T47D (cell line): ENCODE measurements at regions not wholly inside any gene's neighbourhood (a gene's known extent, or its start where the extent isn't known, plus 50 kb on each side); places are given as distances from the start of the nearest gene placed in this dataset.

Experiments
- DNase-seq, 2 experiments: peaks; one replicate each; pipeline versions ENCODE4 v3.0.0 to v3.0.0-alpha.2; 2011 to 2012; ENCODE audit warnings: low read depth in 1 of 2, low spot score in 1 of 2
- JUND ChIP-seq: IDR thresholded peaks from 2 replicates; pipeline ENCODE4 v1.6.1; 2012; ENCODE audit warnings: low read depth
- in situ Hi-C: cut with HindIII; loops from 2 replicates; pipeline ENCODE4 v1.10.0; 2016; ENCODE audit warnings: low sequenced_read_pairs, low pct_unique_long_range_greater_than_20kb

DNA sequence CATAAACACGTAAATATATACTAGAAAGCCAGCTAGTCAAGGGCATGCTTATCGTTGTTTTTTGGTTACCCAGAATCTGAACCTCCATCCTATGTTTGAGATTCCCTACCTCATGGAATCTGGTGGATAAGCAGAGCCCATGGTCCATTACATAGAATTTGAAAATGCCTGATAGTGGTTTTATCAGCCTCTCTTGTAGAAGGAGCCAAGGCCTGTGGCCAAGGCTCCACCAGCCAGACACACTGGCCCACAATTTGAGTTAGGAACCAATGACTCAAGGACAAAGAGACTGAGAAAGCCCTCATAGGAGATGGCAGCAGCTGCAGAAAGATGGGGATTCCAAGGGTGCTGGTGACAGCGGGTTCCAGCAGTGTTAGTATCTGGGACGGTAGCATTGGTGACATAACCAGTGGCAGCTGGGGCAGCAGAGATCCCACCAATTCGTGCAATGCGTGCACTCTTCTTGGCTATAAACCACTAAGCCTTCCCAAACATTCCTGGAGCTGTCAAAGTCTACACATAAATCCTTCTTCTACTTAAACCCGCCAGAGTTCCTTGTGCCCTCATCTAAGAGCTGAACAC lies 51.2 kb upstream of the RMDN2 start:
- in situ Hi-C loops, result no loop called here
- TF ChIP-seq JUND, result no peak
- no peak for DNase-seq

- no peak for TF ChIP-seq JUND
- in situ Hi-C loops, result no loop called here
- no peak for DNase-seq
Measured at GRCh38 chr2:37874470-37874869, 50.6 kb upstream of the RMDN2 start.
